ENCODE measurements at regions not wholly inside any gene's neighbourhood (a gene's known extent, or its start where the extent isn't known, plus 50 kb on each side); places are given as distances from the start of the nearest gene placed in this dataset.

DNA sequence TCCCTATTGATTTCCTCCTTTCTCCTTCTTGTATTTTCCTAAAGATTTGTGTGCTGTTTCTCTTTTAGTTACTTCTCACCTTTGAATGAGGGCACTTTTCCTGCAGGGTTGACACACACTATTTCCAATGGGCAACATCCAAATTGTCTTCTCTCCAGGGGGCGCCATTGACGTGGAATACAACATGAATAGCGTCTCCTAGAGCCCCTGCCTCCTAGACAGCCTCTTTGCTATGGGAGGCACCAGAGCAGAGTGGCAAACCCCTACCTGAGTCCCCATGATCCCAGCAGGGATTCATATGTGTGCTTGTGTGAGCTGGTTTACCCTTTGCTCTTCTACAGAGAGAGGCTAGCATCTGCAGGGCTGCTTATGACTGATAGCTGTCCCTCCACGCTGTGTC is 61.3 kb upstream of the ITSN2 start:
- intact Hi-C loops (cut with DNase I) = loop anchor here (10.0 kb wide), 1 partner anchor 403 kb away; no protein-coding TSS in a partner anchor
- DNase-seq = no peak

GRCh38 chr2:24420373-24420772 is 60.0 kb upstream of the ITSN2 start:
- no peaks in the 10 kb centered on the region for H3K9me3 ChIP-seq
- no peak overlapping the region for H3K4me3 ChIP-seq
- TF ChIP-seq CTCF (IDR thresholded peaks at IDR 0.05) = no peak
- no peaks in the 10 kb centered on the region for H3K27me3 ChIP-seq
- intact Hi-C loops (cut with DNase I) = loop anchor here (10.0 kb wide), 1 partner anchor 404 kb away; no protein-coding TSS in a partner anchor
- ATAC-seq (no peak), DNase-seq (no peak)
- H3K4me1 ChIP-seq = no peaks in the 10 kb centered on the region
- no peaks in the 10 kb centered on the region for H3K36me3 ChIP-seq
- H3K27ac ChIP-seq = no peak overlapping the region

More for the DNA sequence above, 61.3 kb upstream of the ITSN2 start:
- no peak overlapping the region for H3K4me3 ChIP-seq
- H3K36me3 ChIP-seq = no peaks in the 10 kb centered on the region
- H3K27ac ChIP-seq = no peak overlapping the region
- peak; percentile 65 for TF ChIP-seq CTCF (IDR thresholded peaks at IDR 0.05)
- no peaks in the 10 kb centered on the region for H3K4me1 ChIP-seq
- H3K27me3 ChIP-seq = no peaks in the 10 kb centered on the region
- H3K9me3 ChIP-seq = no peaks in the 10 kb centered on the region
- ATAC-seq = peak; percentile 91

DNA sequence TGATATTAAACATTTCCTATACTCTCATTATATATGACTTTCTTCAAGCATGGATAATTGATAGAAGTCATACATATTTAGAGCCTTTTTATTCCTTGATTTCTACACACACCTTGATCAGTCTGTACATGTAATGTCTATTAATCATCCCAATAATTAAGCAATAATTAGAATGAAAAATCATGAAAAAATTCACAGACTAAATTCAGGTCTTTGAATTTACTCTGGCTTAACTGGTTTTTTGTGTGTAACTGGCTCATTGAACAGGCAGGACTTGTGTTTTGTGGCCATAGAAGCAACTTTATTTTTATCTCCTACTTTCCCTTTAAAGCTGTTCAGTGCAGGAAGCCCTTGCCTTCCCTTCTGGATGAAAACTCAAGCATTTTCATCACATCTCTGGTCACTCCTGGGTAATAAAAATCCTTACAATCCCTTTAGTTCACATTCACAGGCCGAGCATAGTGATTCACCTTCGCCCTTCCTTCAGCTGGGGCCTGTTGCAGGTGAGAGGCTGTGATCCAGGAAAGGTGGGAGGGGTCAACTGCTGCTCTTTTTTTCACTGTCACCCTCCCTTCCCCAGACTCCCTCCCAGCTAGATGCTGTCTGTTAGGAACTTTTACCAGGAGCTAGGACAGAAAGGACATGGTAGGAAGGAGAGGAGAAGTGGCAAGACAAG is 58.0 kb upstream of the ITSN2 start:
- Histone ChIP-seq H3K9me3 (no peaks in the 10 kb centered on the region), H3K27ac (no peak overlapping the region), H3K36me3 (no peaks in the 10 kb centered on the region), H3K27me3 (no peaks in the 10 kb centered on the region), H3K4me1 (no peaks in the 10 kb centered on the region), H3K4me3 (no peak overlapping the region)
- no peak for TF ChIP-seq CTCF (IDR thresholded peaks at IDR 0.05)
- no peak for ATAC-seq
- intact Hi-C loops (cut with DNase I) = no loop called here
- no peak for DNase-seq

GRCh38 chr2:24412812-24413211 is 52.5 kb upstream of the ITSN2 start:
- ATAC-seq (no peak), DNase-seq (no peak)
- Histone ChIP-seq H3K4me1 (no peaks in the 10 kb centered on the region), H3K36me3 (no peaks in the 10 kb centered on the region), H3K9me3 (no peaks in the 10 kb centered on the region), H3K27ac (no peak overlapping the region), H3K4me3 (no peak overlapping the region), H3K27me3 (no peaks in the 10 kb centered on the region)
- intact Hi-C loops (cut with DNase I) = no loop called here
- no peak for TF ChIP-seq CTCF (IDR thresholded peaks at IDR 0.05)

GRCh38 chr2:24411488-24412151 is 51.3 kb upstream of the ITSN2 start:
- TF ChIP-seq CTCF (IDR thresholded peaks at IDR 0.05) = no peak
- Histone ChIP-seq H3K36me3 (no peaks in the 10 kb centered on the region), H3K27ac (no peak overlapping the region), H3K4me3 (no peak overlapping the region), H3K27me3 (no peaks in the 10 kb centered on the region), H3K9me3 (no peaks in the 10 kb centered on the region), H3K4me1 (no peaks in the 10 kb centered on the region)
- ATAC-seq (no peak), DNase-seq (no peak)
- intact Hi-C loops (cut with DNase I) = no loop called here

Data from upper lobe of right lung (tissue), 1 donor.